Hematopoietic multipotent progenitor cell treated with erythropoietin and hydrocortisone succinate and interleukin-3 and kit ligand, for 6 days (in vitro differentiated cells): ENCODE measurements at regions not wholly inside any gene's neighbourhood (a gene's known extent, or its start where the extent isn't known, plus 50 kb on each side); places are given as distances from the start of the nearest gene placed in this dataset.
"Not testable (repeated sequence)": the region's sequence is repeated elsewhere in the genome, so short reads cannot be mapped to it uniquely, and the experiment has no call there.

Source experiments
- DNase-seq: peaks from one replicate; pipeline ENCODE4 v3.0.0-alpha.2; 2015

- DNase-seq = no peak
Observed at GRCh38 chr17:59496178-59496577, 69.2 kb upstream of the DHX40 start.

- DNase-seq = no peak
Observed at GRCh38 chr17:59498530-59499307, 66.7 kb upstream of the DHX40 start.

GRCh38 chr17:59500086-59500655, 65.2 kb upstream of the DHX40 start:
- DNase-seq = not testable (repeated sequence)

DNA sequence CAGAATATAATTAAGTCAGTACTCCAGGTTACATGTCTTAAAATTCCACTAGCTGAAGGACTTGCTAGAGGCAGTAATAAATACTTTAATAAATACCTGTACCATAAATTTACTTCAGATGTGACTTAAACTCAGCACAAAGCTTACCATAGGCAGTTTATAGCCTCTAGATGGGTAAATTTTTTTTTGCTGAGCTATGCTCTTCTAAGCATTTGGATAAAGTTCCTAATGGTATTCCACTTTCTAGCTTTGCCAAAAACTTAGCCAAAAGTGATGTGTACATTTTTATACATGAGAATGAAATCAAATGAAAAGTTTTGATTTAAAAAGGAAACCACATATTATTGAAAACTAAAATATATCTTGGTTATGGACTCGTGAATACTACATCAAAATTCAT, 63.7 kb upstream of the DHX40 start:
- no peak for DNase-seq

DNA sequence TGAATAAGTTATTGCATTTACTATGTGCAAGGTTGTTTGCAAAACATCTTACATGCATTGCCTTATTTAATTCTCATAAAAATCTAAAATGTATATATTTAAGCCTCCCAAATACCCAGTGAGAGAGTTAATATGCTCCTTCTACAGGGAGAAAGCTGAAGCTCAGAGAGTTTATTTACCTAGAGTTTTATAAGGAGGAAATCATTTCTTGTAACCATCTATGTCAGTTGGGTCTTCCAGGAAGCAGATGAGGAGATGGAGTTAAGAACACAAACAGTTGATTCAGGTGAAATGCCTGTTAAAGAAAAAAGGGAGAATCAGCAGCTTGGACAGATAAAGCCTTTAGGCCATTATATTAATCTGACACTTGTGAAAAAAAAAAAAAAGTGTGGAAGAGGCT, 62.6 kb upstream of the DHX40 start:
- DNase-seq = no peak

- no peak for DNase-seq
Observed at GRCh38 chr17:59503500-59503899, 61.9 kb upstream of the DHX40 start.

- no peak for DNase-seq
Observed at GRCh38 chr17:59504821-59505220, 60.6 kb upstream of the DHX40 start.

- no peak for DNase-seq
Observed at GRCh38 chr17:59505610-59506276, 59.7 kb upstream of the DHX40 start.

GRCh38 chr17:59506894-59507726, 58.3 kb upstream of the DHX40 start:
- DNase-seq = no peak

DNA sequence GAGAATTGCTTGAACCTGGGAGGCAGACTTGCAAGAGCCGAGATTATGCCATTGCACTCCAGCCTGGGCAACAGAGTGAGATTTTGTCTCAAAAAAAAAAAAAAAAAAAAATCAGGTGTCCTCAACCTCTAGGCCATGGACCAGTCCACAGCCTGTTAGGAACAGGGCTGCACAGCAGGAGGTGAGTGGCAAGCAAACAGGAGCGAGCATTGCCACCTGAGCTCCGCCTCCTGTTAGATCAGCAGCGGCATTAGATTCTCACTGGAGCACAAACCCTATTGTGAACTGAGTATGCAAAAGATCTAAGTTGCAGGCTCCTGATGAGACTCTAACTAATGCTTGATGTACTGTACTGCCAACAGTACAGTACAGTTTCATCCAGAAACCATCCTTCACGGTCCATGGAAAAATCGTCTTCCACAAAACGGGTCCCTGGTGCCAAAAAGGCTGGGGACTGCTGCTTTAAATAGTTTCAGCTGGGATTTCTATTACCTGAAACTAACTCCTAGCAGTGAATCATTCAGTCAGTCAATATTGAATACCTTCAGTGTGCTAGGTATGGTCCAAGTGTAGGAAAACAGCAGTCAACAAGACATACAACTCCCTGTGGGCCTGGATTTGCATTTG, 56.3 kb upstream of the DHX40 start:
- no peak for DNase-seq

GRCh38 chr17:59510611-59511010, 54.8 kb upstream of the DHX40 start:
- no peak for DNase-seq

DNA sequence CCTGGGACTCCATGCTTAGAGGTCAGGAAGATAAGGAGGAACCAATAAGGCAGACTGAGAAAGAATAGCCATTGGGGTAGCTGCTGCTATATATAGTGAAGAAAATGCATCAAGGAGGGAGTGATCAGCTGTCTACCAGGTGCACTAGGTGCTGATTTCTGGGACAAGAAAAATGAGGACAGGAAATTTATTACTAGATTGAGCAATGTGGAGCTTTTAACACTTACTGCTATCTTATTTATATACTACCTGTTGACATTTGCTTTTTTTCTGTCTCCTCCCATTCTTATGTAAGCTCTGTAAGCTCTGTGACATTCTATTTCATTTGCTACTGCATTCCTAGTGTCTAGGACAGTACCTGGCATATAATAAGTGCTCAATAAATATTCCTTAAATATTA, 53.7 kb upstream of the DHX40 start:
- DNase-seq = peak; percentile 35

- DNase-seq = no peak
Observed at GRCh38 chr17:59512844-59513385, 52.5 kb upstream of the DHX40 start.

DNA sequence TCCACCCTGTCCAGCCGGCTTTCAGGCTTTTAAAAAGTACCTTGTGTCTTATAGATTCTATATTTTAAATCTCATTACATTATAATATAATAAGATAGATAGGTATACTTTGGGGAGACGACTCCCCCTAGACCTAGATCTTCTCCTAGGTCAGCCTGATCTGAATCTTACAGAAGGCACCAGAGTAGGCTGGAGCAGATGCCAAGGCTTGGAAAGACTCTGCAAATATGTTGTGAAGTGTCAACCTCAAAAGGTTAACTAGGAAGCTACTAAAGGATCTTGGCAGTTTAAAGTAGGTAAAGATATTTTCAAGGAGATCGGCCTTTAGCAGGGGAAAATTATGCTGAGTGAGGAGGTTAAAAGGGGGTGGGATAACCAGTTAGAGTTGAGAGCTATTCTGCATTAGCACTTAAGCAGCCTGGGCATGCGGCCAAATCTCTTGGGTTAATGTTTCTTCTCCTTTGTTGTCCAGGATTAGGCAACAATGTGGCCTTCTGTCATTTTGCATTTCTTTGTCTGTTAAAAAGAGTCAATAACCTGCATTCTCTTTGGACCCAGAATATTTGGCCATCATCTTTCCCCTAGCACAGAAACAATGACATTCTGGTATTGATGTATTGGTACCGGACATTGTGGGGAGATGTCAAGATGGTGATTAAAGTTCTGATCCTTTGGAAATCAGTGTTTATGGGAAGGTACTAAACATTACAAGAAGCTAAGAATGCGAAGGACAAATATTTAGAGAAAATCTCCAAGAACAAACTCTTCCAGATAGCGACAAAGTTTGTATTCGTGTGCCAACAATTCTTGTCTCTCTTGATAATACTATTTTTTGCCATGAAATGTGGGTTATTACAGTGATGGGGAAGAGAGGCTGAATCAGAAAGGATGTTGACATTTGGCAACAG, 51.2 kb upstream of the DHX40 start:
- DNase-seq = peak; percentile 83
